D721Med (cell line): ENCODE measurements at regions not wholly inside any gene's neighbourhood (a gene's known extent, or its start where the extent isn't known, plus 50 kb on each side); places are given as distances from the start of the nearest gene placed in this dataset.

Source experiments
- DNase-seq: peaks from one replicate; pipeline ENCODE4 v3.0.0; 2011; ENCODE audit warnings: low spot score; ENCODE audit not compliant: insufficient read length
- FAIRE-seq: peaks from 2 replicates; lab custom pipeline; 2011; peaks lifted over from hg19 to GRCh38; lab: Jason Lieb, UNC
- TF ChIP-seq, protein P1 (sequence below): IDR thresholded peaks from 2 replicates; pipeline ENCODE4 v1.5.1; 2012; ENCODE audit warnings: mild to moderate bottlenecking, control low read depth; ENCODE audit not compliant: insufficient read depth; ENCODE audit errors: missing control alignments

DNA sequence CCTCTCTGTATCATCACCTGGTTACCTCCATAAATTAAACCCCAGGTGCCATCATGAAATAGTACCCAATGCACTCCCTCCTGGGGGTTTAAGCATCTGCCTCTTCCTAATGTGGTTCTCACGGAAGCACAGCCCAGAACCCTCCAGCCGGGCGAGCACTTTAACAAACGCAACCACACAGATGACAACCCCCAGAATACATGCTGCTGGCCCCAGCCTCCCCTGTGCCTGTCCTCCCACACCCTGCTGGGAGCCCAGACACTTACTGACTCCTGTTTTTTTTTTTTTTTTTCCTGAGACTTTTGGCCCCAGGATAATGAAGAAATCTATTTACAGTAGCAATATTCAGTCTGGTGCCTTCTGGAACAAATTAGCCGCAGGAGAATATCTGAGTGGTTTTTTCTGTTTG lies 50.0 kb upstream of the COL5A1 start:
- DNase-seq (no peak), FAIRE-seq (no peak)
- TF ChIP-seq, protein P1, sequence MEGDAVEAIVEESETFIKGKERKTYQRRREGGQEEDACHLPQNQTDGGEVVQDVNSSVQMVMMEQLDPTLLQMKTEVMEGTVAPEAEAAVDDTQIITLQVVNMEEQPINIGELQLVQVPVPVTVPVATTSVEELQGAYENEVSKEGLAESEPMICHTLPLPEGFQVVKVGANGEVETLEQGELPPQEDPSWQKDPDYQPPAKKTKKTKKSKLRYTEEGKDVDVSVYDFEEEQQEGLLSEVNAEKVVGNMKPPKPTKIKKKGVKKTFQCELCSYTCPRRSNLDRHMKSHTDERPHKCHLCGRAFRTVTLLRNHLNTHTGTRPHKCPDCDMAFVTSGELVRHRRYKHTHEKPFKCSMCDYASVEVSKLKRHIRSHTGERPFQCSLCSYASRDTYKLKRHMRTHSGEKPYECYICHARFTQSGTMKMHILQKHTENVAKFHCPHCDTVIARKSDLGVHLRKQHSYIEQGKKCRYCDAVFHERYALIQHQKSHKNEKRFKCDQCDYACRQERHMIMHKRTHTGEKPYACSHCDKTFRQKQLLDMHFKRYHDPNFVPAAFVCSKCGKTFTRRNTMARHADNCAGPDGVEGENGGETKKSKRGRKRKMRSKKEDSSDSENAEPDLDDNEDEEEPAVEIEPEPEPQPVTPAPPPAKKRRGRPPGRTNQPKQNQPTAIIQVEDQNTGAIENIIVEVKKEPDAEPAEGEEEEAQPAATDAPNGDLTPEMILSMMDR, result no peak
